Ishikawa (cell line): ENCODE measurements at regions not wholly inside any gene's neighbourhood (a gene's known extent, or its start where the extent isn't known, plus 50 kb on each side); places are given as distances from the start of the nearest gene placed in this dataset.

Experiments used
- CEBPB ChIP-seq: IDR thresholded peaks from 2 replicates; pipeline ENCODE4 v1.6.1; 2012
- EP300 ChIP-seq: IDR thresholded peaks from 2 replicates; pipeline ENCODE4 v1.6.1; 2012; ENCODE audit warnings: borderline replicate concordance
- MAX ChIP-seq: IDR thresholded peaks from 2 replicates; pipeline ENCODE4 v1.6.1; 2012
- RAD21 ChIP-seq: IDR thresholded peaks from 2 replicates; pipeline ENCODE4 v1.6.1; 2012; ENCODE audit warnings: low read depth
- REST ChIP-seq: IDR thresholded peaks from 2 replicates; pipeline ENCODE4 v1.6.1; 2012; ENCODE audit warnings: low read depth, mild to moderate bottlenecking
- TAF1 ChIP-seq: IDR thresholded peaks from 2 replicates; pipeline ENCODE4 v1.6.1; 2012; ENCODE audit warnings: low read depth, mild to moderate bottlenecking
- YY1 ChIP-seq: IDR thresholded peaks from 2 replicates; pipeline ENCODE4 v1.6.1; 2012; ENCODE audit warnings: low read depth

- TF ChIP-seq TAF1 (no peak), REST (no peak), MAX (no peak), YY1 (no peak), EP300 (no peak), CEBPB (no peak), RAD21 (no peak)
Measured at GRCh38 chr9:38281917-38282316, 110.6 kb upstream of the ALDH1B1 start.
